Loucy (cell line): ENCODE measurements at regions not wholly inside any gene's neighbourhood (a gene's known extent, or its start where the extent isn't known, plus 50 kb on each side); places are given as distances from the start of the nearest gene placed in this dataset.

ENCODE experiments used
- CTCF ChIP-seq: fragments of 200-600 bp; sonication (generic); conservative IDR thresholded peaks from 2 replicates; pipeline ENCODE4 v1.5.1; 2014; ENCODE audit warnings: mild to moderate bottlenecking, antibody characterized with exemption, low read length
- EZH2phosphoT487 ChIP-seq: fragments of 200-600 bp; IDR thresholded peaks from 2 replicates; pipeline ENCODE4 v1.6.1; 2018; ENCODE audit warnings: antibody characterized with exemption, mild to moderate bottlenecking, moderate library complexity, borderline replicate concordance

GRCh38 chr12:14068961-14069360 is 87.6 kb upstream of the GRIN2B start:
- TF ChIP-seq EZH2phosphoT487 (no peak), CTCF (no peak)
